GM19043 (cell line): ENCODE measurements at regions not wholly inside any gene's neighbourhood (a gene's known extent, or its start where the extent isn't known, plus 50 kb on each side); places are given as distances from the start of the nearest gene placed in this dataset.

Experiments
- ATAC-seq: cut with Tn5 transposase; IDR thresholded peaks from one replicate; pipeline ENCODE4 v1.9.1; 2021; ENCODE audit warnings: low read depth; ENCODE audit not compliant: unreplicated experiment

GRCh38 chr1:63033211-63033610 is 249.3 kb downstream of the ATG4C start:
- no peak for ATAC-seq

DNA sequence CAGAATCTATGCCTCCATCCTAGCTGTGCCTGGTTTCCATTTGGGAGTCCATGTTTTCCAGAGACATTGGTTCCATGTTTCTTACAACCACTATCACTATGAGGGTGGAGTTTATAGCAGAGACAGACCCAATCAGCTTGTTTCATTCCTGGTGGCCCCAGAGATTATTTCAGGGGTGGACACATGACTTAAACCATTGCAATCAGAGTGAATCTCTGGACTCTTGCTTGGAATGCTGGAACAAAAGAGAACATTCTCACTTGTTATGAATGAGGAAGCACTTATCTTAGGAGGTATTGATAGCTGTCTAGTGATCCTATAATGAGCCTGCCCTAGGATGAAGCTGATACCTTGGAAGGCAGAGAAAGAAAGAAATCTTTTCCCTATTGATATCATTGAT is 250.3 kb downstream of the ATG4C start:
- ATAC-seq: no peak

DNA sequence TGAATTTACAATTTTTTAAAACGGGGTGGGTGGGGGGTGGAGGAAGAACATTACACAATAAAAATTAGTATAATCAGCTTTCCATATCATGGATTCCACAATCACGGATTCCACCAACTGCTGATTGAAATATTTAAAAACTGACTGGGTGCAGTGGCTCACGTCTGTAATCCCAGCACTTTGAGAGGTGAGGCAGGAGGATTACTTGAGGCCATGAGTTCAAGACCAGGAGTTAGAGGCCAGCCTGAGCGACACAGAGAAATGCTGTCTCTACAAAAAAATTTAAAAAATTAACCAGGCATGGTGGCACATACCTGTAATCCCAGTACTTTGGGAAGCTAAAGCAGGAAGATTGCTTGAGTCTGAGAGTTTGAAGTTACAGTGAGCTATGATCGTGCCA is 254.7 kb downstream of the ATG4C start:
- no peak for ATAC-seq

DNA sequence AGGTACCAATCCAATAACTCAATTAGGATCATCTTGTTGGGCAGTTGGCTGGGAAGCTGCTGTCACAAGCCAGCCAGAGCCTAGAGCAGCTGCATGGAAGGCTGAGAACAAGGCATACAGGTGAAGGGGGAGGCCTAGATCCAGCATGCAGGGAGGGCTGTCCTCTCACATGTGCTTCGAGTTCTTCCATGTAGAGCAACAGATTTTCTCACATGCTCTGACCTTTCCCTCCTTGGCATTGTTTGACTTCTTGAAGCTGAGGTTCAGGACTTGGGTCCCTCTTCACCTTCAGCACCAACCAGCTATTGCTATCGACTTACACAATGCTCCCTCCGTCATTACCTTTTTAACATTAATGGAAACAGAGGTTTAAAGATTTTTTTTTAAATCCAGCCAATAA is 257.7 kb downstream of the ATG4C start:
- ATAC-seq: no peak

DNA sequence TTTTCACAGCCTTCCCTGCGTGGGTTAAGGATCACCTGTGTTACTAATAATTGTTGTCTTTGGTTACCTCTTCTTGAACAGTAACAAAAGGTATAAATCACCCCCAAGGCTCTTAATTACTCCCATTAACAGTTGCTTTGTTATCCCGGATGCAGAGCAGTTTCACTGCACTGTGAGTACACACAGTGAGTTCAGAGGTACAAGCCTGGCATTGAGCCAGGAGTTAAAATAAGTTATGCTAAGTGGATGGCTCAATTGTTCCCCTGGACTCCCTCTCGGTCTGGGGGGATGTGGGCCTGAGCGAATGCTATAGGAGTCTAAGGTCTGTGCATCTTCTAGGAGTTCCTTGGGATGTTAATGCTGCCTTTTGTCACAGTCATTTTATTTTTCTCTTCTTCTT is 258.3 kb downstream of the ATG4C start:
- ATAC-seq: no peak

- no peak for ATAC-seq
Measured at GRCh38 chr1:63046539-63046938, 262.6 kb downstream of the ATG4C start.

DNA sequence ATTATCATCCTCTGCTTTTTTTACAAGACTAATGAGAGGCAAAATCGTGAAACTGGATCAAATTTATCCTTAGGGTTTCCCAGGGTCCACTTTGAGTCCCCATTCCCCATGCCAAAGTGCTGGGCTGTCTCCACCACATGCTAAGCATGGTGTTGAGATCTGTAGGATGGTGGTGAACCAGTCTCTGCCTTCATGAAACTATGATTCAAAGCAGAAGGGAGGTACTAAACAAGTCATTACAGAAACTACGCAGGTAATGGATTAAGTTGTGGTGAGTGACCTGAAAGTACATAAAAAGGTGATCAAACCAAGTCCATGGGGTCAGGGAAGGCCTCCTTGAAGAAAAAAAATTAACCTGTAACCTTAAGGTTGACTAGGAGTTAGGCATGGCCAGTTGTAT is 265.2 kb downstream of the ATG4C start:
- no peak for ATAC-seq

DNA sequence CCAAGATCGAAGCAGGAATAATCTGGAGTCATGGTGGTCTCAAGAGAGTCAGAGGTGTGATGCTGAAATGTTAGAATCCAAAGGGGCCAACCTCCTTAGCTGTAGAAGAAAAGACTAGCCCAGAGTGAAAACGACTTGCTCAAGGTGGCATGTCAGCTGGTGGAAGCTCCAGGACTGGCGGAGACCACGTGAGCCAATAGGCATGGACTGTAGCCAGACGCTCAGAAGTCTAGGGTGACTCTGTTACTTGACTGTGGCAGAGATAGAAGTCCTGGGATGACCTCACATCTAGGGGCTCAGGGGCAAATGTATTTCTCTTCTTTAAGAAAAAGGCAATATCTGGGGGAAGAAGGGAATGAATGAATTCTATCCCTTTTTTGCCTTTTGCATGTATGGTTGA is 267.4 kb downstream of the ATG4C start:
- ATAC-seq: no peak

GRCh38 chr1:63051886-63052285 is 268.0 kb downstream of the ATG4C start:
- no peak for ATAC-seq

DNA sequence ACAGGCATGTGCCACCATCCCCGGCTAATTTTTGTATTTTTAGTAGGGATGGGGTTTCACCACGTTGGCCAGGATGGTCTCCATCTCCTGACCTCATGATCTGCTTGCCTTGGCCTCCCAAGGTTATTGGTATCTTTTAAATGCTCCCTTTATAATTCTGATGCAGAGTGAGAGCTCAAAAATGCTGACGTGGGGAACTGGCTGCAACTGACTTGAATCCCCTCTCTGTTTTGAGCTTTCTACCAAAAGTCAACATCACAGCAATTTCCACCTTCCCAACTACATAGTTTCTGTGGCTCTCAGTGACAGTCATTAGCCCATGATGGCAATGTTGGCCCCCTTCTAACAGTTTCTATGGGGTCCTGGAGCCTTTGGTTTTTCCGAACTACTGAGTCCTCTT is 268.2 kb upstream of the FOXD3 start:
- no peak for ATAC-seq

GRCh38 chr1:63063367-63063766 is 259.0 kb upstream of the FOXD3 start:
- no peak for ATAC-seq

DNA sequence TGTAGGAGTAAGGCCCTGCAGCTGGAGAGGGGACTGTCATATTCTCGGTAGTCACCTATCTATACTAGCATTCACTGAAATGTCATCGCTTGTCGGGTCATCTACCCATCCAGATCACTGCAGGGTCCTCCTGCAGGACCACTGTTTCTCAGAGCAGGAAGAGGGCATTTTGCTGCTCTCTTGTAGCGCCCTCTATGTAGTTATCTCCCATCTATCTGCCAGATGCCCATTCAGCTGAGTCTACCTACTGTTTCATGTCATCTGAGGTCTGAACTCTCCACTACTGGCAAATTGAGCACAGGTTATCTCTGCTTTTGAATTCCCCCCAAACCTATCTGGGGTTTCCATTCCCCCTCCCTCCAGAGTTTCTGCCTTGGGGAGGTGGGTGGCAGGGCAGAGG is 258.2 kb upstream of the FOXD3 start:
- no peak for ATAC-seq

GRCh38 chr1:63068626-63069025 is 253.7 kb upstream of the FOXD3 start:
- ATAC-seq: no peak

- no peak for ATAC-seq
Measured at GRCh38 chr1:63069214-63069613, 253.2 kb upstream of the FOXD3 start.

- no peak for ATAC-seq
Measured at GRCh38 chr1:63073309-63074306, 248.8 kb upstream of the FOXD3 start.

DNA sequence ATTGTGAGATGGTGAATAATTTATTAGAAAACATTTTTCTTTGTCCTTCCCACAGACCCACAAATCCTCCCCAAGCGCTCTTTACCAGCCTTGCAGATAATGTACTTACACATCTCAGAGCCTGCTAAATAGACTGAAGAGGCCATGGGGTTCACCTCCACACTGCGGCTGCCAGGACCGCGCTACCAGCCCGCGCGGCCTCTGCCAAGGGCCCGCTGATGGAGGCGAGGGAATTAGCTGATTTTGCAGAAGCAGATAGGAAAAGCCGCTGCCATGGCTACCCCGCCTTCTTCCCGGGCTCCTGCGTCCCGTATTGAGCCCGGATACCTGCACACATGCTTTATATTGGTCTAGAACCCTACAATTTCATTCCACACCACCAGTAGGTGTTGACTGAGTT is 248.0 kb upstream of the FOXD3 start:
- no peak for ATAC-seq

DNA sequence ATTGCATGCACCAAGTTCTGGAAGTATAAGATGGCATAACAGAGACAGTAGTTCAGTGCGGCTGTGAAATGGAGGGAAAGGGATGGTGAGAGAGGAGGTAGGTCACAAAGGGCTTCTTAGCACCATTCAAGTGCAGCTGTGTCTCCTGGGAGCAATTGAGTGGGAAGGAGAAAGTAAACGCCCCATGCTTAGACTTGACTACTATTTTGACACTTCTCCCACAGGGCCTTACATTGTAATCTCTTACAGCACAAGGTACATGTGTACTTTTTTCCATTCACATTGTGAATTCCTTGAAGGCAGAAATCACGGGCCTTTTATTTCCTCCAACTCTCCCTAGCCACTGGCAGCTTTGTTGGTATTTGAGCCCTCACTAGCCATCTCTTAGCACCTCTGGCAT is 239.6 kb upstream of the FOXD3 start:
- ATAC-seq: no peak

DNA sequence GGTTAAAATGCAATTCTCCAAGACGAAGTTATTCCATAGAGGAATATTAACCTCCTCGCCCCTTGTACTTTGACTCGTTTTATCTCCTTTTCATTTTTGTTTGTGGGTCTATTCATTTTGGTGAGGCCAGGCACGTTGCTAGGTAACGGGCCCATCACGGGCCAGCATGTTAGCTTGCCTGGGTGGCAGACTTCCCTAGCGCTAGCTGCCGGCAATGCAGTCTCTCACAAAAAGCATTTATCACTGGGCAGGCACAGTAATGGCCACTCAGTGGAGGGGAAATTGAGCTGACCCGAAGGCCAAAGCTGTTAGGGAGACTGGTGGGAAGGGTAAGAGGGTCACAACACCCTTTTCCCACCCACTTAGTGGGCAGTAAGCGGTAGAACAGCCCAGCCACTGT is 234.4 kb upstream of the FOXD3 start:
- no peak for ATAC-seq

DNA sequence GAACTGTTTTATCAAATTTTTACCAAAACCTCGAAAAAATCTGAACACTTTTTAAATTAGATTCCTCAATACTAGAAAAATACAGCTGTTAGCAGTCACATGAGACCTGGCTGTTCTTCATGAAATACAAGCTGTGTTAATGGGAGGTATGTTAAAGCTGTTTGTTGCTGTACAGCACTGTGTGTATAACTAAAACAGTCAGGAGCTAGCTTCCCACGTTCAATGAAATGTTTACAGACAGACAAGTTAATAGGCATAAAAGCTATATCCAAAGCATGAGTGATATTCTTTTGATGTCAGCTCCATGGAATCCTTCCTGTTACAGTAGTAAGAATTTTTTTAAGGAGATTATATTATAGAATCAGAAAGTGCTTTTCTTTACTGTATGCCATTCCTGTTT is 223.2 kb upstream of the FOXD3 start:
- ATAC-seq: no peak

- no peak for ATAC-seq
Measured at GRCh38 chr1:63101336-63101735, 221.0 kb upstream of the FOXD3 start.

GRCh38 chr1:63103682-63104081 is 218.7 kb upstream of the FOXD3 start:
- no peak for ATAC-seq

DNA sequence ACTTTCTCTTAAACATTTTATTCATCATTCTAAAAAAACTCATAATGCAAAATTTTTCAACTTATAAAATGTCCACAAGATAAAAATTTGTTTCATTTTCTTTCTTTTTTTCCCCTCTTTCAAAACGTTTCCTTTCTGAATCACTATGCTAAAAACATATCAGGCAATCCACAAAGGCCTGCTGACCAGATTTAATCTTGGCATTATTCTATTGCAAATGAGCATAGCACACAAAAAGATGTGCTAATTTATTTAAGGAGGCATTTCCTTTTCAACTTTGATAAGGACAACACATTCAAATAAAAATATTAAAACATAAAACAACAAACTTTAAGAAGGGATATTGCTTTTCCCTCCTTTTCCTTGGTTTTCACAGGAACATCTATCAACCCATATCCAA is 215.3 kb upstream of the FOXD3 start:
- ATAC-seq: no peak
